ENCODE measurements at regions not wholly inside any gene's neighbourhood (a gene's known extent, or its start where the extent isn't known, plus 50 kb on each side); places are given as distances from the start of the nearest gene placed in this dataset.

DNA sequence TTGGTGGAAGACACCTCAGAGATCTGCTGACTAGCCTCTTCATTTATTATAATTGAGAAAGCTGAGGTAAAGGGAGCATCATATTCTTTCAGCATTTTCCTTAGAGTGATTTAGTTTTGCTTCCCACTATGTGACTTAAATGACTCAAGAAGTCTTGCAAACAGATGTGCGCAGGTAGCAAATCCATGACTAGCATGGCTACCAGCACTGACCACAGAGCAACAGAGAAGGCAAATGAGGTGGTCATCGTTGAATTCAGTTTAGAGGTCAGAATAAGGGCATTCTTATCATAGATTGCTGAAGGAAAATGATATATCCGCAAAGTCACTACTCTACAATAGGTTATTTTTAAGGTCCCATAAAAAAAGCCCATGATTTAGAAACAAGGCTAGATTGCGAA, 162.2 kb downstream of the PIK3R1 start:
- no peaks in the 10 kb centered on the region for H3K27me3 ChIP-seq (ENCODE audit: control insufficient read depth in 2 of 2, insufficient read depth in 2 of 2, low read length in 2 of 2)
- intact Hi-C loops (cut with micrococcal nuclease) = no loop called here
- CTCF ChIA-PET = no interaction called here
- H3K4me1 ChIP-seq (ENCODE audit: control insufficient read depth in 2 of 2, insufficient read depth in 2 of 2, low read length in 2 of 2) = peaks cover 0 to 18% of the 10 kb centered on the region in 2 donors
- DNase-seq = no peak
- no peak for ATAC-seq
- H3K4me3 ChIP-seq (ENCODE audit: low read length) = no peak overlapping the region
- no peaks in the 10 kb centered on the region for H3K9me3 ChIP-seq (ENCODE audit: control insufficient read depth in 2 of 3, low read length in 3 of 3)
- Mint-ChIP-seq H3K4me1 (peaks cover 0 to 70% (median 13%) of the 10 kb centered on the region in 7 donors), H3K27me3 (peaks cover 0 to 11% (median 0%) of the 10 kb centered on the region in 5 donors), H3K27ac (peak overlapping the region in 1 of 9 donors; percentile 64), H3K9me3 (peaks cover 0 to 11% (median 0%) of the 10 kb centered on the region in 11 donors), H3K36me3 (peaks cover 0 to 29% (median 3%) of the 10 kb centered on the region in 5 donors), H3K4me3 (peak overlapping the region in 1 of 10 donors; percentile 40)
- POLR2A ChIA-PET = no interaction called here
- H3K27ac ChIP-seq (ENCODE audit: low read depth, low read length) = no peak overlapping the region
- no peaks in the 10 kb centered on the region for H3K36me3 ChIP-seq (ENCODE audit: control insufficient read depth in 2 of 3, insufficient read depth in 3 of 3, low read length in 3 of 3)

DNA sequence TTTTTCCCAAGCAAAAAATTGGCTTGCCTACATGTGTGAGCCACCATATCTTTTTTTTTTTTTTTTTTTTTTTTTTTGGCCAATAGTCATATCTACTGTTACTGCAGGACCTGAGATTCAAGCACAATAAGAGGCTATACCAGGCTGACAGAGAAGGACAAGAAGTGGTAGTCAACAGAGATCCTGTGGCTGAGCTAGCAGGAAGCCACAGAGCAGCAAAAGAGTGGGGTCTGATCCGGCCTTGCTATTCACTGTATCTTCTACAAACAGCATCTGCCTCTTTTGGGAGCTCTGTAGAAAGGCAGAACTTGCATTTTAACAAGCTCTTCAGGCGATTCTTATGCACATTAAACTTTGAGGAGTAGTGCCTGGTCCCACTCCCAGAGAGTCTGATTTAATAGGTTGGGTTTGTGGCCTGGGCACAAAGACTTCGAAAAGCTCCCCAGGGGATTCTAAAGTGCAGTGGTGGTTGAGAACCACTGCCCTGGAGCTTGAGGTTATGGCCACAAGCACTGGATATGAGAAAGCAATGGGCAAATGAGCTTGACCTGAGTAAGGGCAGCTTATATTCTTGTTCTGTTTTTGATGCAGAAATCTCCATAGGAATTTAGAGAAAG, 162.8 kb downstream of the PIK3R1 start:
- Histone ChIP-seq H3K36me3 (ENCODE audit: control insufficient read depth in 2 of 3, insufficient read depth in 3 of 3, low read length in 3 of 3) (no peaks in the 10 kb centered on the region), H3K4me1 (ENCODE audit: control insufficient read depth in 2 of 2, insufficient read depth in 2 of 2, low read length in 2 of 2) (peaks cover 0 to 18% of the 10 kb centered on the region in 2 donors), H3K27me3 (ENCODE audit: control insufficient read depth in 2 of 2, insufficient read depth in 2 of 2, low read length in 2 of 2) (no peaks in the 10 kb centered on the region), H3K9me3 (ENCODE audit: control insufficient read depth in 2 of 3, low read length in 3 of 3) (no peaks in the 10 kb centered on the region), H3K27ac (ENCODE audit: low read depth, low read length) (no peak overlapping the region), H3K4me3 (ENCODE audit: low read length) (no peak overlapping the region)
- peak; percentile 56 for ATAC-seq
- Mint-ChIP-seq H3K4me3 (peak overlapping the region in 1 of 10 donors; percentile 33), H3K27ac (peak overlapping the region in 1 of 9 donors; percentile 30), H3K9me3 (peaks cover 0 to 8% (median 0%) of the 10 kb centered on the region in 11 donors), H3K4me1 (peaks cover 0 to 73% (median 13%) of the 10 kb centered on the region in 7 donors), H3K27me3 (peaks cover 0 to 9% (median 0%) of the 10 kb centered on the region in 5 donors), H3K36me3 (peaks cover 0 to 27% (median 0%) of the 10 kb centered on the region in 5 donors)
- no peak for DNase-seq
- POLR2A ChIA-PET = no interaction called here
- intact Hi-C loops (cut with micrococcal nuclease) = no loop called here
- CTCF ChIA-PET = no interaction called here

DNA sequence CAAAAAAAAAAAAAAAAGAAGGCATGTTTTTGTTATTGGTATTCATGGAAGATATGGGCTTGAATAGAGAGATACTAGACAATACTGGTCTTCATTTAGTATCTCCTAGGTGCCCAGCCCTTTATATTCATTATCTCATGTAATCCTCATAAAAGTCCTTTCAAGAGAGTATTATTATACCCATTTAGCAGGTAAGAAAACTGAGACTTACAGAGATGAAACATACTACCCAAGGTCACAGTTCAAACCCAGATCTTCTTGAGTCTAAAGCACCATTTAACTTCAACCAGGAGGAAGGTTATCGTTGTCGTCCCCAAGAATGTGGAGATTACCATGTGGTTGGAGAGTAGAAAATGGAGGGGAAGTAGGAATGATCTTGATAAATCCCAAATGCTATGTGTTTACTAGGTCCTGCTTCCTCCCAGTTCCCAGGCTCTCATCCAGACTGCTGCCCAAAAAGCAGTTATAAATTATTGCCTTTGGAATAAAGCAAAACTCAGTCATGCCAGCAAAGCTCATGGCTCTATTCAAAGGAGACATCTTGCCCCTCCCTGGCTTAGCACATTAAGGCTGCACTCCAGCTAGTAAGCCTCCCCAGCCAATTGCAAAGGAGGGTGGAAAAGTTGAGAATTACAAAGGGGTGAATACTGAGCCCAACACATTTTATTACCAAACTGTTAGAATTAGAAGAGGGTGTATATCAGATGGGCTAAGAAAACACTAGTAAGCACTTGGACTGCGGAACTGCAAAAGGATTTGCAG, 163.9 kb downstream of the PIK3R1 start:
- intact Hi-C loops (cut with micrococcal nuclease) = loop anchor here in 1 of 2 donors (2.0 to 5.0 kb wide), 3 partner anchors 27 to 92 kb away; no protein-coding TSS in a partner anchor
- POLR2A ChIA-PET = interaction anchor here (0.6 kb wide), 1 partner anchor 1206 kb away, joined by 4 read pairs; no protein-coding TSS in a partner anchor
- ATAC-seq (no peak), DNase-seq (no peak)
- peaks cover 0 to 29% (median 0%) of the 10 kb centered on the region in 5 donors for H3K36me3 Mint-ChIP-seq
- H3K27me3 Mint-ChIP-seq = peaks cover 0 to 9% (median 0%) of the 10 kb centered on the region in 5 donors
- Histone ChIP-seq H3K27me3 (ENCODE audit: control insufficient read depth in 2 of 2, insufficient read depth in 2 of 2, low read length in 2 of 2) (no peaks in the 10 kb centered on the region), H3K4me3 (ENCODE audit: low read length) (no peak overlapping the region), H3K27ac (ENCODE audit: low read depth, low read length) (no peak overlapping the region), H3K36me3 (ENCODE audit: control insufficient read depth in 2 of 3, insufficient read depth in 3 of 3, low read length in 3 of 3) (no peaks in the 10 kb centered on the region), H3K4me1 (ENCODE audit: control insufficient read depth in 2 of 2, insufficient read depth in 2 of 2, low read length in 2 of 2) (peaks cover 0 to 18% of the 10 kb centered on the region in 2 donors), H3K9me3 (ENCODE audit: control insufficient read depth in 2 of 3, low read length in 3 of 3) (no peaks in the 10 kb centered on the region)
- H3K4me1 Mint-ChIP-seq = peaks cover 0 to 84% (median 13%) of the 10 kb centered on the region in 7 donors
- peak overlapping the region in 1 of 9 donors; percentile 67 for H3K27ac Mint-ChIP-seq
- H3K9me3 Mint-ChIP-seq = peaks cover 0 to 8% (median 0%) of the 10 kb centered on the region in 11 donors
- no peak overlapping the region for H3K4me3 Mint-ChIP-seq
- CTCF ChIA-PET = no interaction called here

DNA sequence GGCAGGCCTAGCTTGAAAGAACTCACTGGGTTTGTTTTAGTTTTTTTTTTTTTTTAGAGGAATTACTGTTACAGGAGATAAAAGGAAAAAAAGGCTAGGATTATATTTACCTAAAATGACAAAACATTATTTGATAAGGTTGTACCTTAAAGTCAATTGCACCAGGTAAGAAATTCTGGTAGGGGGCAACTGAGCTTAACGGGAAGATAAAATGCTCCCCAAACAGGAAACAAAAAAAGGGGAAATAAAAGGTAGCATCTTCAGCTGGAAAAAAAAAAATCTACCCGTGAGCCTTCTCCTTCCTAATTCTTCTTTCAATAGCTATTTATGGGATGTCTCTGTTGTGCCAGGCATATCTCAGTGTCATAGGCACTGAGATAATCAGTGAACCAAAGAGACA, 164.5 kb downstream of the PIK3R1 start:
- intact Hi-C loops (cut with micrococcal nuclease) = loop anchor here in 1 of 2 donors (2.0 to 5.0 kb wide), 3 partner anchors 27 to 93 kb away; no protein-coding TSS in a partner anchor
- Mint-ChIP-seq H3K4me3 (no peak overlapping the region), H3K27ac (peak overlapping the region in 1 of 9 donors; percentile 67), H3K4me1 (peaks cover 0 to 88% (median 15%) of the 10 kb centered on the region in 7 donors), H3K27me3 (peaks cover 0 to 6% (median 0%) of the 10 kb centered on the region in 5 donors), H3K36me3 (peaks cover 0 to 31% (median 0%) of the 10 kb centered on the region in 5 donors), H3K9me3 (peaks cover 0 to 11% (median 0%) of the 10 kb centered on the region in 11 donors)
- H3K36me3 ChIP-seq (ENCODE audit: control insufficient read depth in 2 of 3, insufficient read depth in 3 of 3, low read length in 3 of 3) = no peaks in the 10 kb centered on the region
- H3K27ac ChIP-seq (ENCODE audit: low read depth, low read length) = no peak overlapping the region
- CTCF ChIA-PET = no interaction called here
- H3K9me3 ChIP-seq (ENCODE audit: control insufficient read depth in 2 of 3, low read length in 3 of 3) = no peaks in the 10 kb centered on the region
- no peak overlapping the region for H3K4me3 ChIP-seq (ENCODE audit: low read length)
- peaks cover 0 to 18% of the 10 kb centered on the region in 2 donors for H3K4me1 ChIP-seq (ENCODE audit: control insufficient read depth in 2 of 2, insufficient read depth in 2 of 2, low read length in 2 of 2)
- POLR2A ChIA-PET = no interaction called here
- DNase-seq (no peak), ATAC-seq (no peak)
- H3K27me3 ChIP-seq (ENCODE audit: control insufficient read depth in 2 of 2, insufficient read depth in 2 of 2, low read length in 2 of 2) = no peaks in the 10 kb centered on the region

DNA sequence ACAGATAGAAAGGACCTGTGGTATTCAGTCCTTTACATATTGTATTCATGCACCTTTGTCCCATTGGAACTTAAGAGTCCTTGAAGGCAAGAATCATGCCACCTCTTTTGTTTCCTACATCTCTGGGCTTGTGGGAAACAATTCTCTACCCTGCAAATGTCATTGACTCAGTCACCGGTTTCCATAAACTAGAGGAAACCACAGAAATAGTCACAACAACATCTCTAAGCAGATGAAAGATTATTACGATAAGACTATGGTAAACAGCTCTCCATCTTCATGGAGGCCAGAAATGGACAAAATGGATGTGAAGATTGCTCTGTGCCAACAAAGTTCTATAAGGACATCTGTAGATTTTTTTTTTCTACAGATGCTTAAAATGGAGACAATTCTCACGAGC, 165.5 kb downstream of the PIK3R1 start:
- Mint-ChIP-seq H3K27me3 (no peaks in the 10 kb centered on the region), H3K27ac (peak overlapping the region in 1 of 9 donors; percentile 83), H3K4me1 (peaks cover 0 to 88% (median 17%) of the 10 kb centered on the region in 7 donors), H3K9me3 (peaks cover 0 to 11% (median 0%) of the 10 kb centered on the region in 11 donors), H3K36me3 (peaks cover 0 to 31% (median 0%) of the 10 kb centered on the region in 5 donors), H3K4me3 (peak overlapping the region in 1 of 10 donors; percentile 21)
- H3K4me1 ChIP-seq (ENCODE audit: control insufficient read depth in 2 of 2, insufficient read depth in 2 of 2, low read length in 2 of 2) = peaks cover 0 to 18% of the 10 kb centered on the region in 2 donors
- ChIA-PET CTCF (no interaction called here), POLR2A (no interaction called here)
- H3K9me3 ChIP-seq (ENCODE audit: control insufficient read depth in 2 of 3, low read length in 3 of 3) = no peaks in the 10 kb centered on the region
- ATAC-seq (no peak), DNase-seq (no peak)
- no peaks in the 10 kb centered on the region for H3K27me3 ChIP-seq (ENCODE audit: control insufficient read depth in 2 of 2, insufficient read depth in 2 of 2, low read length in 2 of 2)
- no peak overlapping the region for H3K4me3 ChIP-seq (ENCODE audit: low read length)
- H3K27ac ChIP-seq (ENCODE audit: low read depth, low read length) = no peak overlapping the region
- H3K36me3 ChIP-seq (ENCODE audit: control insufficient read depth in 2 of 3, insufficient read depth in 3 of 3, low read length in 3 of 3) = no peaks in the 10 kb centered on the region
- intact Hi-C loops (cut with micrococcal nuclease) = loop anchor here in 1 of 2 donors (1.0 to 5.0 kb wide), 5 partner anchors 12 to 94 kb away; no protein-coding TSS in a partner anchor

DNA sequence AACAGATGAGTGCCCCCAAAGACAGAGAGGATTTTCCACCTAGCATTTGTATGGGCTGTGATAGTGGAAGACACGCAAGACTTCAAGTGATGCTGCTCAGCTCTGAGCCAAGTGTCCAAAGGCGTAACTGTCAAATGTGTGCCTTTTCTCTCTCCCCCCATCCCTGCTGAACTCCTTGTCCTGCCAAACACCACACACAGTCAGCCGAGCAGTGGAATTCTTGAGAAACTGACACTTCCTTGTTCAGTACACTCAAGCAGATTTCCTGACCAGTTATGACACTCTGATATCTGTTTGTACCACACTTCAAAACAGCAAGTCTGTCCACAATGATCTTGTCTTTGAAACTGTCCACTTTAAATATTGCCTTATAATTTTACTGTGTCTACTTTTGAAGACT, 166.4 kb downstream of the PIK3R1 start:
- ATAC-seq (peak; percentile 60), DNase-seq (no peak)
- ChIA-PET POLR2A (no interaction called here), CTCF (no interaction called here)
- Mint-ChIP-seq H3K4me3 (peak overlapping the region in 1 of 10 donors; percentile 24), H3K9me3 (peaks cover 0 to 11% (median 0%) of the 10 kb centered on the region in 11 donors), H3K27me3 (no peaks in the 10 kb centered on the region), H3K27ac (peak overlapping the region in 1 of 9 donors; percentile 58), H3K36me3 (peaks cover 0 to 34% (median 0%) of the 10 kb centered on the region in 5 donors), H3K4me1 (peaks cover 0 to 81% (median 17%) of the 10 kb centered on the region in 7 donors)
- intact Hi-C loops (cut with micrococcal nuclease) = loop anchor here in 1 of 2 donors (1.0 to 5.0 kb wide), 5 partner anchors 13 to 95 kb away; no protein-coding TSS in a partner anchor
- H3K4me1 ChIP-seq (ENCODE audit: control insufficient read depth in 2 of 2, insufficient read depth in 2 of 2, low read length in 2 of 2) = peaks cover 0 to 18% of the 10 kb centered on the region in 2 donors
- no peaks in the 10 kb centered on the region for H3K27me3 ChIP-seq (ENCODE audit: control insufficient read depth in 2 of 2, insufficient read depth in 2 of 2, low read length in 2 of 2)
- H3K36me3 ChIP-seq (ENCODE audit: control insufficient read depth in 2 of 3, insufficient read depth in 3 of 3, low read length in 3 of 3) = no peaks in the 10 kb centered on the region
- H3K4me3 ChIP-seq (ENCODE audit: low read length) = no peak overlapping the region
- H3K27ac ChIP-seq (ENCODE audit: low read depth, low read length) = no peak overlapping the region
- no peaks in the 10 kb centered on the region for H3K9me3 ChIP-seq (ENCODE audit: control insufficient read depth in 2 of 3, low read length in 3 of 3)

Data from naive thymus-derived CD4-positive, alpha-beta T cell (primary cell).